GM23338 (cell line): ENCODE measurements at regions not wholly inside any gene's neighbourhood (a gene's known extent, or its start where the extent isn't known, plus 50 kb on each side); places are given as distances from the start of the nearest gene placed in this dataset.

ENCODE experiments used
- ATAC-seq: fragments of 200-7000 bp; cut with Tn5 transposase; 3 replicates; pipeline ENCODE4 v1.9.1; 2020
- DNase-seq: peaks from one replicate; pipeline ENCODE4 v3.0.0-alpha.2; 2015; ENCODE audit warnings: low spot score
- H2AFZ ChIP-seq: fragments of 200-600 bp; sonication (generic); 2 replicates; pipeline ENCODE4 v1.8.0; 2016; ENCODE audit warnings: antibody characterized with exemption, mild to moderate bottlenecking, moderate library complexity
- H3F3A ChIP-seq: fragments of 200-600 bp; sonication (generic); replicated peaks from 2 replicates; pipeline ENCODE4 v1.8.0; 2017; ENCODE audit warnings: antibody characterized with exemption, mixed run types, low read depth
- H3K27ac ChIP-seq: fragments of 200-600 bp; sonication (generic); 2 replicates; pipeline ENCODE4 v1.6.1; 2016; ENCODE audit warnings: low read depth
- H3K27me3 ChIP-seq: fragments of 200-600 bp; sonication (generic); 2 replicates; pipeline ENCODE4 v1.8.0; 2016; ENCODE audit warnings: mild to moderate bottlenecking, mixed run types, moderate library complexity; ENCODE audit not compliant: insufficient read depth
- H3K36me3 ChIP-seq: fragments of 200-600 bp; sonication (generic); 2 replicates; pipeline ENCODE4 v1.8.0; 2016; ENCODE audit warnings: mild to moderate bottlenecking; ENCODE audit not compliant: insufficient read depth
- H3K4me1 ChIP-seq: fragments of 200-600 bp; sonication (generic); 2 replicates; pipeline ENCODE4 v1.8.0; 2016; ENCODE audit warnings: mild to moderate bottlenecking, moderate library complexity; ENCODE audit not compliant: insufficient read depth
- H3K4me2 ChIP-seq: fragments of 200-600 bp; sonication (generic); 2 replicates; pipeline ENCODE4 v1.7.1; 2017; ENCODE audit warnings: mixed run types
- H3K4me3 ChIP-seq: fragments of 200-600 bp; sonication (generic); 2 replicates; pipeline ENCODE4 v1.6.1; 2016; ENCODE audit warnings: mixed run types
- H3K79me2 ChIP-seq: fragments of 200-600 bp; sonication (generic); replicated peaks from 2 replicates; pipeline ENCODE4 v1.8.0; 2017; ENCODE audit warnings: mild to moderate bottlenecking; ENCODE audit not compliant: insufficient read depth
- H3K9me2 ChIP-seq: fragments of 200-600 bp; sonication (generic); 2 replicates; pipeline ENCODE4 v1.8.0; 2017; ENCODE audit not compliant: insufficient read depth
- H4K20me1 ChIP-seq: fragments of 200-600 bp; sonication (generic); replicated peaks from 2 replicates; pipeline ENCODE4 v1.8.0; 2017; ENCODE audit warnings: mild to moderate bottlenecking; ENCODE audit not compliant: insufficient read depth
- H3K27ac Mint-ChIP-seq: 2 replicates; pipeline ENCODE4 v1.8.0; 2020; ENCODE audit warnings: inconsistent platforms, mild to moderate bottlenecking, moderate library complexity, mixed read lengths
- H3K27me3 Mint-ChIP-seq: 3 replicates; pipeline ENCODE4 v1.8.0; 2022; ENCODE audit warnings: low read depth, mild to moderate bottlenecking, moderate library complexity, mixed read lengths, inconsistent platforms; ENCODE audit not compliant: insufficient read depth, poor library complexity
- H3K36me3 Mint-ChIP-seq: 3 replicates; pipeline ENCODE4 v1.8.0; 2021; ENCODE audit warnings: low read depth, mild to moderate bottlenecking, inconsistent platforms, moderate library complexity, mixed read lengths
- H3K4me1 Mint-ChIP-seq: 3 replicates; pipeline ENCODE4 v1.8.0; 2020; ENCODE audit warnings: mild to moderate bottlenecking, inconsistent platforms, mixed read lengths
- H3K4me3 Mint-ChIP-seq: 3 replicates; pipeline ENCODE4 v1.8.0; 2021; ENCODE audit warnings: moderate library complexity, mild to moderate bottlenecking, inconsistent platforms, mixed read lengths
- H3K9me3 Mint-ChIP-seq: 3 replicates; pipeline ENCODE4 v1.8.0; 2020; ENCODE audit warnings: moderate library complexity, mild to moderate bottlenecking, inconsistent platforms, mixed read lengths
- CREB1 ChIP-seq: fragments of 250-450 bp; sonication (Bioruptor Pico); IDR thresholded peaks from 2 replicates; pipeline ENCODE4 v1.5.0; 2020; ENCODE audit warnings: low read depth, mild to moderate bottlenecking, moderate library complexity
- ETS1 ChIP-seq: IDR thresholded peaks from 2 replicates; pipeline ENCODE4 v1.6.1; 2016; ENCODE audit warnings: antibody characterized with exemption
- EZH2 ChIP-seq: fragments of 200-600 bp; sonication (generic); IDR thresholded peaks from one replicate; pipeline ENCODE4 v1.8.0; 2017; ENCODE audit warnings: antibody characterized with exemption, mild to moderate bottlenecking, low read depth; ENCODE audit not compliant: unreplicated experiment
- EZH2phosphoT487 ChIP-seq: fragments of 200-600 bp; sonication (generic); IDR thresholded peaks from one replicate; pipeline ENCODE4 v1.8.1; 2018; ENCODE audit warnings: antibody characterized with exemption; ENCODE audit not compliant: unreplicated experiment
- JUNB ChIP-seq: IDR thresholded peaks from one replicate; pipeline ENCODE4 v1.6.1; 2016; ENCODE audit warnings: antibody characterized with exemption; ENCODE audit not compliant: unreplicated experiment
- POLR2AphosphoS5 ChIP-seq: IDR thresholded peaks from 2 replicates; pipeline ENCODE4 v1.6.1; 2016; ENCODE audit warnings: antibody characterized with exemption, low read depth
- ZNF114 ChIP-seq: fragments of 250-450 bp; sonication (Bioruptor Pico); IDR thresholded peaks from 2 replicates; pipeline ENCODE4 v1.5.0; 2020; ENCODE audit warnings: mild to moderate bottlenecking, moderate library complexity
- ZNF331 ChIP-seq: fragments of 250-450 bp; sonication (Bioruptor Pico); IDR thresholded peaks from 2 replicates; pipeline ENCODE4 v1.5.0; 2020; ENCODE audit warnings: low read depth, mild to moderate bottlenecking, moderate library complexity
- TF ChIP-seq, protein P1 (sequence below): fragments of 250-450 bp; sonication (Bioruptor Pico); IDR thresholded peaks from 2 replicates; pipeline ENCODE4 v1.5.0; 2020; ENCODE audit warnings: mild to moderate bottlenecking, moderate library complexity
- TF ChIP-seq, protein P2 (sequence below), 2 experiments: fragments of 200-600 bp in 1 of 2; sonication (generic) in 1 of 2; conservative IDR thresholded peaks; 2 replicates each; pipeline versions ENCODE4 v1.5.1 to v1.6.1; 2016 to 2017; ENCODE audit warnings: antibody characterized with exemption in 2 of 2, low read depth in 2 of 2, mild to moderate bottlenecking in 2 of 2, moderate library complexity in 1 of 2
- TF ChIP-seq, protein P3 (sequence below): IDR thresholded peaks from one replicate; pipeline ENCODE4 v1.6.1; 2018; ENCODE audit warnings: antibody characterized with exemption; ENCODE audit not compliant: unreplicated experiment

- TF ChIP-seq, protein P1, sequence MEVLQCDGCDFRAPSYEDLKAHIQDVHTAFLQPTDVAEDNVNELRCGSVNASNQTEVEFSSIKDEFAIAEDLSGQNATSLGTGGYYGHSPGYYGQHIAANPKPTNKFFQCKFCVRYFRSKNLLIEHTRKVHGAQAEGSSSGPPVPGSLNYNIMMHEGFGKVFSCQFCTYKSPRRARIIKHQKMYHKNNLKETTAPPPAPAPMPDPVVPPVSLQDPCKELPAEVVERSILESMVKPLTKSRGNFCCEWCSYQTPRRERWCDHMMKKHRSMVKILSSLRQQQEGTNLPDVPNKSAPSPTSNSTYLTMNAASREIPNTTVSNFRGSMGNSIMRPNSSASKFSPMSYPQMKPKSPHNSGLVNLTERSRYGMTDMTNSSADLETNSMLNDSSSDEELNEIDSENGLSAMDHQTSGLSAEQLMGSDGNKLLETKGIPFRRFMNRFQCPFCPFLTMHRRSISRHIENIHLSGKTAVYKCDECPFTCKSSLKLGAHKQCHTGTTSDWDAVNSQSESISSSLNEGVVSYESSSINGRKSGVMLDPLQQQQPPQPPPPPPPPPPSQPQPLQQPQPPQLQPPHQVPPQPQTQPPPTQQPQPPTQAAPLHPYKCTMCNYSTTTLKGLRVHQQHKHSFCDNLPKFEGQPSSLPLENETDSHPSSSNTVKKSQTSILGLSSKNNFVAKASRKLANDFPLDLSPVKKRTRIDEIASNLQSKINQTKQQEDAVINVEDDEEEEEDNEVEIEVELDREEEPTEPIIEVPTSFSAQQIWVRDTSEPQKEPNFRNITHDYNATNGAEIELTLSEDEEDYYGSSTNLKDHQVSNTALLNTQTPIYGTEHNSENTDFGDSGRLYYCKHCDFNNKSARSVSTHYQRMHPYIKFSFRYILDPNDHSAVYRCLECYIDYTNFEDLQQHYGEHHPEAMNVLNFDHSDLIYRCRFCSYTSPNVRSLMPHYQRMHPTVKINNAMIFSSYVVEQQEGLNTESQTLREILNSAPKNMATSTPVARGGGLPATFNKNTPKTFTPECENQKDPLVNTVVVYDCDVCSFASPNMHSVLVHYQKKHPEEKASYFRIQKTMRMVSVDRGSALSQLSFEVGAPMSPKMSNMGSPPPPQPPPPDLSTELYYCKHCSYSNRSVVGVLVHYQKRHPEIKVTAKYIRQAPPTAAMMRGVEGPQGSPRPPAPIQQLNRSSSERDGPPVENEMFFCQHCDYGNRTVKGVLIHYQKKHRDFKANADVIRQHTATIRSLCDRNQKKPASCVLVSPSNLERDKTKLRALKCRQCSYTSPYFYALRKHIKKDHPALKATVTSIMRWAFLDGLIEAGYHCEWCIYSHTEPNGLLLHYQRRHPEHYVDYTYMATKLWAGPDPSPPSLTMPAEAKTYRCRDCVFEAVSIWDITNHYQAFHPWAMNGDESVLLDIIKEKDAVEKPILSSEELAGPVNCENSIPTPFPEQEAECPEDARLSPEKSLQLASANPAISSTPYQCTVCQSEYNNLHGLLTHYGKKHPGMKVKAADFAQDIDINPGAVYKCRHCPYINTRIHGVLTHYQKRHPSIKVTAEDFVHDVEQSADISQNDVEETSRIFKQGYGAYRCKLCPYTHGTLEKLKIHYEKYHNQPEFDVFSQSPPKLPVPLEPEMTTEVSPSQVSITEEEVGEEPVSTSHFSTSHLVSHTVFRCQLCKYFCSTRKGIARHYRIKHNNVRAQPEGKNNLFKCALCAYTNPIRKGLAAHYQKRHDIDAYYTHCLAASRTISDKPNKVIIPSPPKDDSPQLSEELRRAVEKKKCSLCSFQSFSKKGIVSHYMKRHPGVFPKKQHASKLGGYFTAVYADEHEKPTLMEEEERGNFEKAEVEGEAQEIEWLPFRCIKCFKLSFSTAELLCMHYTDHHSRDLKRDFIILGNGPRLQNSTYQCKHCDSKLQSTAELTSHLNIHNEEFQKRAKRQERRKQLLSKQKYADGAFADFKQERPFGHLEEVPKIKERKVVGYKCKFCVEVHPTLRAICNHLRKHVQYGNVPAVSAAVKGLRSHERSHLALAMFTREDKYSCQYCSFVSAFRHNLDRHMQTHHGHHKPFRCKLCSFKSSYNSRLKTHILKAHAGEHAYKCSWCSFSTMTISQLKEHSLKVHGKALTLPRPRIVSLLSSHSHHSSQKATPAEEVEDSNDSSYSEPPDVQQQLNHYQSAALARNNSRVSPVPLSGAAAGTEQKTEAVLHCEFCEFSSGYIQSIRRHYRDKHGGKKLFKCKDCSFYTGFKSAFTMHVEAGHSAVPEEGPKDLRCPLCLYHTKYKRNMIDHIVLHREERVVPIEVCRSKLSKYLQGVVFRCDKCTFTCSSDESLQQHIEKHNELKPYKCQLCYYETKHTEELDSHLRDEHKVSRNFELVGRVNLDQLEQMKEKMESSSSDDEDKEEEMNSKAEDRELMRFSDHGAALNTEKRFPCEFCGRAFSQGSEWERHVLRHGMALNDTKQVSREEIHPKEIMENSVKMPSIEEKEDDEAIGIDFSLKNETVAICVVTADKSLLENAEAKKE (CRISPR knock-in tag): no peak
- TF ChIP-seq, protein P2, sequence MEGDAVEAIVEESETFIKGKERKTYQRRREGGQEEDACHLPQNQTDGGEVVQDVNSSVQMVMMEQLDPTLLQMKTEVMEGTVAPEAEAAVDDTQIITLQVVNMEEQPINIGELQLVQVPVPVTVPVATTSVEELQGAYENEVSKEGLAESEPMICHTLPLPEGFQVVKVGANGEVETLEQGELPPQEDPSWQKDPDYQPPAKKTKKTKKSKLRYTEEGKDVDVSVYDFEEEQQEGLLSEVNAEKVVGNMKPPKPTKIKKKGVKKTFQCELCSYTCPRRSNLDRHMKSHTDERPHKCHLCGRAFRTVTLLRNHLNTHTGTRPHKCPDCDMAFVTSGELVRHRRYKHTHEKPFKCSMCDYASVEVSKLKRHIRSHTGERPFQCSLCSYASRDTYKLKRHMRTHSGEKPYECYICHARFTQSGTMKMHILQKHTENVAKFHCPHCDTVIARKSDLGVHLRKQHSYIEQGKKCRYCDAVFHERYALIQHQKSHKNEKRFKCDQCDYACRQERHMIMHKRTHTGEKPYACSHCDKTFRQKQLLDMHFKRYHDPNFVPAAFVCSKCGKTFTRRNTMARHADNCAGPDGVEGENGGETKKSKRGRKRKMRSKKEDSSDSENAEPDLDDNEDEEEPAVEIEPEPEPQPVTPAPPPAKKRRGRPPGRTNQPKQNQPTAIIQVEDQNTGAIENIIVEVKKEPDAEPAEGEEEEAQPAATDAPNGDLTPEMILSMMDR (conservative IDR thresholded peaks at IDR 0.05; ENCODE audit: low read depth in 2 of 2): no peak
- no peak for TF ChIP-seq EZH2phosphoT487
- TF ChIP-seq ZNF114 (CRISPR knock-in tag): no peak
- TF ChIP-seq JUNB: no peak
Observed at GRCh38 chr3:104286645-104287044, 1080.1 kb upstream of the ALCAM start (continued).

GRCh38 chr3:104291437-104291851 lies 1075.3 kb upstream of the ALCAM start:
- Histone ChIP-seq H3K9me2 (no peaks in the 10 kb centered on the region), H3K79me2 (no peaks in the 10 kb centered on the region)
- no peak for ATAC-seq
- TF ChIP-seq EZH2 (no peak), CREB1 (no peak), ZNF331 (CRISPR knock-in tag) (no peak), ETS1 (no peak), POLR2AphosphoS5 (no peak), ZNF114 (CRISPR knock-in tag) (no peak)
- TF ChIP-seq, protein P3, sequence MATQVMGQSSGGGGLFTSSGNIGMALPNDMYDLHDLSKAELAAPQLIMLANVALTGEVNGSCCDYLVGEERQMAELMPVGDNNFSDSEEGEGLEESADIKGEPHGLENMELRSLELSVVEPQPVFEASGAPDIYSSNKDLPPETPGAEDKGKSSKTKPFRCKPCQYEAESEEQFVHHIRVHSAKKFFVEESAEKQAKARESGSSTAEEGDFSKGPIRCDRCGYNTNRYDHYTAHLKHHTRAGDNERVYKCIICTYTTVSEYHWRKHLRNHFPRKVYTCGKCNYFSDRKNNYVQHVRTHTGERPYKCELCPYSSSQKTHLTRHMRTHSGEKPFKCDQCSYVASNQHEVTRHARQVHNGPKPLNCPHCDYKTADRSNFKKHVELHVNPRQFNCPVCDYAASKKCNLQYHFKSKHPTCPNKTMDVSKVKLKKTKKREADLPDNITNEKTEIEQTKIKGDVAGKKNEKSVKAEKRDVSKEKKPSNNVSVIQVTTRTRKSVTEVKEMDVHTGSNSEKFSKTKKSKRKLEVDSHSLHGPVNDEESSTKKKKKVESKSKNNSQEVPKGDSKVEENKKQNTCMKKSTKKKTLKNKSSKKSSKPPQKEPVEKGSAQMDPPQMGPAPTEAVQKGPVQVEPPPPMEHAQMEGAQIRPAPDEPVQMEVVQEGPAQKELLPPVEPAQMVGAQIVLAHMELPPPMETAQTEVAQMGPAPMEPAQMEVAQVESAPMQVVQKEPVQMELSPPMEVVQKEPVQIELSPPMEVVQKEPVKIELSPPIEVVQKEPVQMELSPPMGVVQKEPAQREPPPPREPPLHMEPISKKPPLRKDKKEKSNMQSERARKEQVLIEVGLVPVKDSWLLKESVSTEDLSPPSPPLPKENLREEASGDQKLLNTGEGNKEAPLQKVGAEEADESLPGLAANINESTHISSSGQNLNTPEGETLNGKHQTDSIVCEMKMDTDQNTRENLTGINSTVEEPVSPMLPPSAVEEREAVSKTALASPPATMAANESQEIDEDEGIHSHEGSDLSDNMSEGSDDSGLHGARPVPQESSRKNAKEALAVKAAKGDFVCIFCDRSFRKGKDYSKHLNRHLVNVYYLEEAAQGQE: no peak

More at GRCh38 chr3:104291437-104291851, 1075.3 kb upstream of the ALCAM start:
- H3K4me1 Mint-ChIP-seq: peaks cover 7% of the 10 kb centered on the region
- H3K4me3 Mint-ChIP-seq: no peak overlapping the region
- Histone ChIP-seq H3K4me1 (no peaks in the 10 kb centered on the region; the same call in 1 of the 2 replicates), H3K27ac (no peak overlapping the region), H3K27me3 (no peaks in the 10 kb centered on the region), H3F3A (no peaks in the 10 kb centered on the region), H2AFZ (no peak overlapping the region), H3K4me3 (no peak overlapping the region), H3K36me3 (no peaks in the 10 kb centered on the region; the same call in 1 of the 2 replicates), H3K4me2 (no peak overlapping the region), H4K20me1 (no peaks in the 10 kb centered on the region)
- DNase-seq: no peak
- H3K27me3 Mint-ChIP-seq: peaks cover 4% of the 10 kb centered on the region
- no peak overlapping the region for H3K27ac Mint-ChIP-seq
- H3K36me3 Mint-ChIP-seq: peaks cover 15% of the 10 kb centered on the region; the same call in 2 of the 3 replicates
- H3K9me3 Mint-ChIP-seq: peaks cover 19% of the 10 kb centered on the region
